ENCODE measurements at regions not wholly inside any gene's neighbourhood (a gene's known extent, or its start where the extent isn't known, plus 50 kb on each side); places are given as distances from the start of the nearest gene placed in this dataset.

GRCh38 chr13:105127732-105128131 lies 1407.7 kb downstream of the EFNB2 start:
- H4K20me1 ChIP-seq (ENCODE audit: insufficient read depth): no peaks in the 10 kb centered on the region
- POLR2A ChIA-PET: no interaction called here

GRCh38 chr13:105121221-105121620 lies 1414.2 kb downstream of the EFNB2 start:
- POLR2A ChIA-PET: no interaction called here
- Histone ChIP-seq H3K4me2 (ENCODE audit: low read length) (no peak overlapping the region), H2AFZ (ENCODE audit: low read depth, low read length, poor library complexity, severe bottlenecking) (no peak overlapping the region)
- TF ChIP-seq YY1 (IDR thresholded peaks at IDR 0.05; ENCODE audit: extremely low read depth, insufficient replicate concordance, low read depth, low read length) (no peak), ELF1 (IDR thresholded peaks at IDR 0.05; ENCODE audit: borderline replicate concordance, low read depth) (no peak), RAD21 (IDR thresholded peaks at IDR 0.05; ENCODE audit: low read depth) (no peak), REST (IDR thresholded peaks at IDR 0.05; ENCODE audit: low read depth) (no peak), SRF (IDR thresholded peaks at IDR 0.05; ENCODE audit: low read depth) (no peak)
- TF ChIP-seq, protein P1, sequence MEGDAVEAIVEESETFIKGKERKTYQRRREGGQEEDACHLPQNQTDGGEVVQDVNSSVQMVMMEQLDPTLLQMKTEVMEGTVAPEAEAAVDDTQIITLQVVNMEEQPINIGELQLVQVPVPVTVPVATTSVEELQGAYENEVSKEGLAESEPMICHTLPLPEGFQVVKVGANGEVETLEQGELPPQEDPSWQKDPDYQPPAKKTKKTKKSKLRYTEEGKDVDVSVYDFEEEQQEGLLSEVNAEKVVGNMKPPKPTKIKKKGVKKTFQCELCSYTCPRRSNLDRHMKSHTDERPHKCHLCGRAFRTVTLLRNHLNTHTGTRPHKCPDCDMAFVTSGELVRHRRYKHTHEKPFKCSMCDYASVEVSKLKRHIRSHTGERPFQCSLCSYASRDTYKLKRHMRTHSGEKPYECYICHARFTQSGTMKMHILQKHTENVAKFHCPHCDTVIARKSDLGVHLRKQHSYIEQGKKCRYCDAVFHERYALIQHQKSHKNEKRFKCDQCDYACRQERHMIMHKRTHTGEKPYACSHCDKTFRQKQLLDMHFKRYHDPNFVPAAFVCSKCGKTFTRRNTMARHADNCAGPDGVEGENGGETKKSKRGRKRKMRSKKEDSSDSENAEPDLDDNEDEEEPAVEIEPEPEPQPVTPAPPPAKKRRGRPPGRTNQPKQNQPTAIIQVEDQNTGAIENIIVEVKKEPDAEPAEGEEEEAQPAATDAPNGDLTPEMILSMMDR (IDR thresholded peaks at IDR 0.05 in 2 of 3, conservative IDR thresholded peaks at IDR 0.05 in 1 of 3; ENCODE audit: borderline replicate concordance in 1 of 3, insufficient read depth in 1 of 3, low read depth in 2 of 3, low read length in 2 of 3): no peak

More at GRCh38 chr13:105127732-105128131, 1407.7 kb downstream of the EFNB2 start:
- ATAC-seq: no peak
- TF ChIP-seq SIN3A (IDR thresholded peaks at IDR 0.05; ENCODE audit: low read depth) (no peak), CBX3 (IDR thresholded peaks at IDR 0.05; ENCODE audit: low read depth) (no peak), TCF7L2 (IDR thresholded peaks at IDR 0.05; ENCODE audit: borderline replicate concordance, extremely low read depth, insufficient read depth, insufficient read length) (no peak), ZNF274 (IDR thresholded peaks at IDR 0.05; ENCODE audit: low read depth, low read length) (no peak), ZBTB33 (IDR thresholded peaks at IDR 0.05; ENCODE audit: extremely low read depth, insufficient replicate concordance, low read length) (no peak), JUND (IDR thresholded peaks at IDR 0.05) (no peak), EZH2phosphoT487 (IDR thresholded peaks at IDR 0.05; ENCODE audit: borderline replicate concordance) (no peak), YY1 (IDR thresholded peaks at IDR 0.05; ENCODE audit: extremely low read depth, insufficient replicate concordance, low read depth, low read length) (no peak), ELF1 (IDR thresholded peaks at IDR 0.05; ENCODE audit: borderline replicate concordance, low read depth) (no peak)
- Histone ChIP-seq H3K9me2 (ENCODE audit: insufficient read depth) (no peaks in the 10 kb centered on the region), H2AFZ (ENCODE audit: low read depth, low read length, poor library complexity, severe bottlenecking) (no peak overlapping the region), H3K79me2 (ENCODE audit: insufficient read depth, low read length) (no peaks in the 10 kb centered on the region), H3K36me3 (ENCODE audit: control insufficient read depth in 1 of 2, insufficient read depth in 2 of 2, low read length in 2 of 2) (no peaks in the 10 kb centered on the region), H3K4me2 (ENCODE audit: low read length) (no peak overlapping the region), H3K27me3 (ENCODE audit: insufficient read depth, low read length) (no peaks in the 10 kb centered on the region), H3K9me3 (ENCODE audit: control insufficient read depth in 1 of 2, insufficient read depth in 1 of 2, low read depth in 1 of 2, low read length in 2 of 2) (no peaks in the 10 kb centered on the region), H3K27ac (ENCODE audit: low read depth, low read length) (no peak overlapping the region), H3K4me1 (ENCODE audit: control insufficient read depth in 1 of 2, insufficient read depth in 2 of 2, low read length in 2 of 2) (no peaks in the 10 kb centered on the region), H3K9ac (ENCODE audit: low read length) (no peak overlapping the region), H3K4me3 (replicated peaks in 1 of 2; ENCODE audit: low read depth in 1 of 2, low read length in 2 of 2) (no peak overlapping the region)
- RAD21 ChIA-PET (ENCODE audit: low non-redundant PET in 1 of 2, low total read pairs in 2 of 2, uncharacterized antibody in 2 of 2, unreplicated experiment in 2 of 2): no interaction called here
- intact Hi-C loops (cut with micrococcal nuclease): no loop called here
- DNase-seq (ENCODE audit: low read depth, low spot score): no peak
- CTCF ChIA-PET: no interaction called here
- BruUV-seq (replicated peaks): no TSS peak

More at GRCh38 chr13:105121221-105121620, 1414.2 kb downstream of the EFNB2 start:
- Histone ChIP-seq H3K4me3 (replicated peaks in 1 of 2; ENCODE audit: low read depth in 1 of 2, low read length in 2 of 2) (no peak overlapping the region), H3K27ac (ENCODE audit: low read depth, low read length) (no peak overlapping the region), H4K20me1 (ENCODE audit: insufficient read depth) (no peaks in the 10 kb centered on the region), H3K9me2 (ENCODE audit: insufficient read depth) (no peaks in the 10 kb centered on the region), H3K4me1 (ENCODE audit: control insufficient read depth in 1 of 2, insufficient read depth in 2 of 2, low read length in 2 of 2) (no peaks in the 10 kb centered on the region), H3K27me3 (ENCODE audit: insufficient read depth, low read length) (no peaks in the 10 kb centered on the region), H3K79me2 (ENCODE audit: insufficient read depth, low read length) (no peaks in the 10 kb centered on the region), H3K9me3 (ENCODE audit: control insufficient read depth in 1 of 2, insufficient read depth in 1 of 2, low read depth in 1 of 2, low read length in 2 of 2) (no peaks in the 10 kb centered on the region), H3K36me3 (ENCODE audit: control insufficient read depth in 1 of 2, insufficient read depth in 2 of 2, low read length in 2 of 2) (no peaks in the 10 kb centered on the region), H3K9ac (ENCODE audit: low read length) (no peak overlapping the region)
- ATAC-seq (no peak), DNase-seq (ENCODE audit: low read depth, low spot score) (no peak)
- RAD21 ChIA-PET (ENCODE audit: low non-redundant PET in 1 of 2, low total read pairs in 2 of 2, uncharacterized antibody in 2 of 2, unreplicated experiment in 2 of 2): no interaction called here
- BruUV-seq (replicated peaks): no TSS peak
- intact Hi-C loops (cut with micrococcal nuclease): no loop called here
- CTCF ChIA-PET: no interaction called here

Data from HCT116 (cell line).